HCT116 (cell line): ENCODE measurements at regions not wholly inside any gene's neighbourhood (a gene's known extent, or its start where the extent isn't known, plus 50 kb on each side); places are given as distances from the start of the nearest gene placed in this dataset.

ENCODE experiments used
- ATAC-seq: fragments of 200-7000 bp; cut with Tn5 transposase; 2 replicates; pipeline ENCODE4 v1.9.1; 2020; ENCODE audit warnings: mild to moderate bottlenecking, moderate library complexity
- BruUV-seq: library from RNA; stranded (reverse); fragments of 400-500 nt; replicated peaks from 2 replicates; lab custom pipeline; 2021; lab: Mats Ljungman, UMichigan
- CTCF ChIA-PET: fragments of 300-600 bp; sonication (Branson Sonifier 250); formaldehyde crosslinking; loops from one replicate; lab custom pipeline; 2021; ENCODE audit warnings: antibody characterized with exemption; lab: Charles Lee
- POLR2A ChIA-PET: fragments of 300-600, 350-600 bp; sonication (Branson Sonifier 250); formaldehyde crosslinking; loops from one replicate; lab custom pipeline; 2021; ENCODE audit warnings: antibody characterized with exemption; lab: Charles Lee
- RAD21 ChIA-PET, 2 experiments: fragments of 300-600 bp; sonication (Branson Sonifier 250); formaldehyde crosslinking; loops; one replicate each; lab custom pipeline; 2023; ENCODE audit warnings: low total read pairs in 2 of 2; ENCODE audit not compliant: uncharacterized antibody in 2 of 2, unreplicated experiment in 2 of 2, low non-redundant PET in 1 of 2; lab: Charles Lee
- DNase-seq: peaks from one replicate; pipeline ENCODE4 v3.0.0-alpha.2; 2010; ENCODE audit warnings: low read depth, low spot score
- H2AFZ ChIP-seq: fragments of 200-600 bp; shearing (Covaris generic), sonication (generic); 2 replicates; pipeline ENCODE4 v1.6.1; 2017; ENCODE audit warnings: low read depth, mixed run types, mixed read lengths, antibody characterized with exemption, low read length; ENCODE audit not compliant: poor library complexity, severe bottlenecking
- H3K27ac ChIP-seq: 2 replicates; pipeline ENCODE4 v1.5.1; 2012; ENCODE audit warnings: low read depth, low read length
- H3K27me3 ChIP-seq: fragments of 200-600 bp; sonication (generic); 2 replicates; pipeline ENCODE4 v1.6.1; 2016; ENCODE audit warnings: mixed run types, low read length, mixed read lengths; ENCODE audit not compliant: insufficient read depth
- H3K36me3 ChIP-seq, 2 experiments: fragments of 200-500 bp in 1 of 2; fragments of 200-600 bp in 1 of 2; sonication (Bioruptor generic) in 1 of 2; sonication (generic) in 1 of 2; 2 replicates each; pipeline versions ENCODE4 v1.5.1 to v1.6.1; 2014 to 2016; ENCODE audit warnings: low read length in 2 of 2, inconsistent platforms in 1 of 2, mixed read lengths in 1 of 2, mixed run types in 1 of 2; ENCODE audit not compliant: insufficient read depth in 2 of 2, control insufficient read depth in 1 of 2
- H3K4me1 ChIP-seq, 2 experiments: fragments of 200-600 bp in 1 of 2; sonication (generic) in 1 of 2; 2 replicates each; pipeline versions ENCODE4 v1.5.1 to v1.6.1; 2012 to 2017; ENCODE audit warnings: low read length in 2 of 2, inconsistent platforms in 1 of 2, mild to moderate bottlenecking in 1 of 2, mixed read lengths in 1 of 2, mixed run types in 1 of 2, moderate library complexity in 1 of 2; ENCODE audit not compliant: insufficient read depth in 2 of 2, control insufficient read depth in 1 of 2
- H3K4me2 ChIP-seq: fragments of 200-600 bp; sonication (generic); 2 replicates; pipeline ENCODE4 v1.6.1; 2017; ENCODE audit warnings: mixed run types, low read length, mixed read lengths
- H3K4me3 ChIP-seq, 2 experiments: fragments of 200-600 bp in 1 of 2; sonication (generic) in 1 of 2; replicated peaks in 1 of 2; 2 replicates each; pipeline ENCODE4 v1.5.1; 2011 to 2016; ENCODE audit warnings: low read length in 2 of 2, control low read depth in 1 of 2, low read depth in 1 of 2, mild to moderate bottlenecking in 1 of 2, mixed read lengths in 1 of 2, mixed run types in 1 of 2
- H3K79me2 ChIP-seq: fragments of 200-600 bp; sonication (generic); 2 replicates; pipeline ENCODE4 v1.6.1; 2017; ENCODE audit warnings: mild to moderate bottlenecking, mixed run types, low read length, moderate library complexity, mixed read lengths; ENCODE audit not compliant: insufficient read depth
- H3K9ac ChIP-seq: fragments of 200-600 bp; sonication (generic); 2 replicates; pipeline ENCODE4 v1.6.1; 2016; ENCODE audit warnings: low read length, mixed read lengths
- H3K9me2 ChIP-seq: fragments of 200-600 bp; sonication (generic), shearing (Covaris generic); 2 replicates; pipeline ENCODE4 v1.6.1; 2017; ENCODE audit warnings: mixed run types, mild to moderate bottlenecking, moderate library complexity; ENCODE audit not compliant: insufficient read depth
- H3K9me3 ChIP-seq, 2 experiments: fragments of 200-500 bp in 1 of 2; fragments of 200-600 bp in 1 of 2; sonication (Bioruptor generic) in 1 of 2; sonication (generic) in 1 of 2; 2 replicates each; pipeline ENCODE4 v1.6.1; 2014 to 2017; ENCODE audit warnings: low read length in 2 of 2, mixed read lengths in 2 of 2, inconsistent platforms in 1 of 2, low read depth in 1 of 2, mild to moderate bottlenecking in 1 of 2, mixed run types in 1 of 2, moderate library complexity in 1 of 2; ENCODE audit not compliant: control insufficient read depth in 1 of 2, insufficient read depth in 1 of 2
- H4K20me1 ChIP-seq: fragments of 200-600 bp; sonication (generic), shearing (Covaris generic); 2 replicates; pipeline ENCODE4 v1.6.1; 2017; ENCODE audit warnings: mixed run types, mild to moderate bottlenecking, moderate library complexity; ENCODE audit not compliant: insufficient read depth
- CBX3 ChIP-seq: IDR thresholded peaks from 2 replicates; pipeline ENCODE4 v1.6.1; 2012; ENCODE audit warnings: low read depth
- CEBPB ChIP-seq: IDR thresholded peaks from 2 replicates; pipeline ENCODE4 v1.6.1; 2012; ENCODE audit warnings: low read depth
- EGR1 ChIP-seq: IDR thresholded peaks from 2 replicates; pipeline ENCODE4 v1.6.1; 2012; ENCODE audit warnings: low read depth
- ELF1 ChIP-seq: IDR thresholded peaks from 2 replicates; pipeline ENCODE4 v1.6.1; 2012; ENCODE audit warnings: low read depth, borderline replicate concordance
- EZH2 ChIP-seq: fragments of 200-600 bp; sonication (generic); IDR thresholded peaks from 2 replicates; pipeline ENCODE4 v1.6.1; 2017; ENCODE audit warnings: antibody characterized with exemption, mixed run types
- EZH2phosphoT487 ChIP-seq: fragments of 200-600 bp; IDR thresholded peaks from 2 replicates; pipeline ENCODE4 v1.6.1; 2018; ENCODE audit warnings: antibody characterized with exemption, borderline replicate concordance
- FOSL1 ChIP-seq: IDR thresholded peaks from 2 replicates; pipeline ENCODE4 v1.6.1; 2012; ENCODE audit warnings: low read depth
- JUND ChIP-seq: IDR thresholded peaks from 2 replicates; pipeline ENCODE4 v1.6.1; 2012
- POLR2A ChIP-seq: IDR thresholded peaks from 2 replicates; pipeline ENCODE4 v1.7.0; 2011; ENCODE audit warnings: borderline replicate concordance; ENCODE audit not compliant: insufficient read depth, insufficient read length; ENCODE audit errors: extremely low read depth
- RAD21 ChIP-seq: IDR thresholded peaks from 2 replicates; pipeline ENCODE4 v1.6.1; 2012; ENCODE audit warnings: low read depth, mild to moderate bottlenecking
- SIN3A ChIP-seq: IDR thresholded peaks from 2 replicates; pipeline ENCODE4 v1.6.1; 2012; ENCODE audit warnings: low read depth
- SP1 ChIP-seq: IDR thresholded peaks from 2 replicates; pipeline ENCODE4 v1.6.1; 2012; ENCODE audit warnings: low read depth
- TCF7L2 ChIP-seq: IDR thresholded peaks from 2 replicates; pipeline ENCODE4 v1.7.0; 2011; ENCODE audit warnings: borderline replicate concordance, inconsistent platforms; ENCODE audit not compliant: insufficient read depth, insufficient read length; ENCODE audit errors: extremely low read depth
- YY1 ChIP-seq: IDR thresholded peaks from 2 replicates; pipeline ENCODE4 v1.6.1; 2011; ENCODE audit warnings: low read length, low read depth, moderate library complexity, mild to moderate bottlenecking; ENCODE audit not compliant: insufficient replicate concordance; ENCODE audit errors: extremely low read depth
- ZNF274 ChIP-seq: fragments of 200-500 bp; sonication (Bioruptor generic); IDR thresholded peaks from 2 replicates; pipeline ENCODE4 v1.6.1; 2014; ENCODE audit warnings: mild to moderate bottlenecking, low read depth, low read length, inconsistent platforms
- intact Hi-C: fragments of 100-400 bp; cut with micrococcal nuclease; formaldehyde crosslinking; loops from 2 replicates; pipeline ENCODE4 v1.10.0; 2022
- TF ChIP-seq, protein P1 (sequence below): IDR thresholded peaks from 2 replicates; pipeline ENCODE4 v1.6.1; 2011; ENCODE audit warnings: mild to moderate bottlenecking, low read length, moderate library complexity; ENCODE audit not compliant: insufficient replicate concordance; ENCODE audit errors: extremely low read depth
- TF ChIP-seq, protein P2 (sequence below), 3 experiments: fragments of 200-600 bp in 1 of 3; sonication (generic) in 1 of 3; IDR thresholded peaks in 2 of 3; conservative IDR thresholded peaks in 1 of 3; 2 replicates each; pipeline ENCODE4 v1.5.1; 2012 to 2017; ENCODE audit warnings: low read depth in 2 of 3, low read length in 2 of 3, antibody characterized with exemption in 1 of 3, borderline replicate concordance in 1 of 3, control low read depth in 1 of 3, mild to moderate bottlenecking in 1 of 3, mixed read lengths in 1 of 3, mixed run types in 1 of 3, moderate library complexity in 1 of 3; ENCODE audit not compliant: insufficient read depth in 1 of 3
- TF ChIP-seq, protein P3 (sequence below): IDR thresholded peaks from 2 replicates; pipeline ENCODE4 v1.6.1; 2012; ENCODE audit warnings: low read depth
- TF ChIP-seq, protein P4 (sequence below): IDR thresholded peaks from 2 replicates; pipeline ENCODE4 v1.6.1; 2012

DNA sequence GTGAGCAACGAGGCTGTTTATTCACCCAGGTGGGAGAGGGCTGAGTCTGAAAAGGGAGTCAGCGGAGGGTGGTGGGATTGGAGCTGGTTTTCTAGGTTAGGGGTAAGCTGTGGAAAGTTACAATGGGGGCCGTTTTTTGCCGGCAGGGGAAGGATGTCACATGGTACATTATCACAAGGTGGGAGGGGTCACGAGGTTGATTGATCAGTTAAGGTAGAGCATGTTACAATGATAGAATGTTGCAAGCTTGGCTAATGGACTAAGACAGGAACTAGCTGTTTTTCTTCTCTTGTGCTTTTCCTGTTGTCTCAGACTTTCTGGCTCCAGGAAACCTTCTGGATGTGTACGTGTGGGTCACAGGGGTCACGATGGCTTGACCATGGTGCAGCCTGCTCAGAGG lies 536.3 kb upstream of the HTR2C start:
- no TSS peak for BruUV-seq
- ATAC-seq = no peak
- H3K4me1 ChIP-seq = no peaks in the 10 kb centered on the region
- no peak for DNase-seq
- no peak overlapping the region for H3K4me2 ChIP-seq
- H2AFZ ChIP-seq = no peak overlapping the region
- no peaks in the 10 kb centered on the region for H3K36me3 ChIP-seq
- no peaks in the 10 kb centered on the region for H3K9me2 ChIP-seq
- TF ChIP-seq, protein P1, sequence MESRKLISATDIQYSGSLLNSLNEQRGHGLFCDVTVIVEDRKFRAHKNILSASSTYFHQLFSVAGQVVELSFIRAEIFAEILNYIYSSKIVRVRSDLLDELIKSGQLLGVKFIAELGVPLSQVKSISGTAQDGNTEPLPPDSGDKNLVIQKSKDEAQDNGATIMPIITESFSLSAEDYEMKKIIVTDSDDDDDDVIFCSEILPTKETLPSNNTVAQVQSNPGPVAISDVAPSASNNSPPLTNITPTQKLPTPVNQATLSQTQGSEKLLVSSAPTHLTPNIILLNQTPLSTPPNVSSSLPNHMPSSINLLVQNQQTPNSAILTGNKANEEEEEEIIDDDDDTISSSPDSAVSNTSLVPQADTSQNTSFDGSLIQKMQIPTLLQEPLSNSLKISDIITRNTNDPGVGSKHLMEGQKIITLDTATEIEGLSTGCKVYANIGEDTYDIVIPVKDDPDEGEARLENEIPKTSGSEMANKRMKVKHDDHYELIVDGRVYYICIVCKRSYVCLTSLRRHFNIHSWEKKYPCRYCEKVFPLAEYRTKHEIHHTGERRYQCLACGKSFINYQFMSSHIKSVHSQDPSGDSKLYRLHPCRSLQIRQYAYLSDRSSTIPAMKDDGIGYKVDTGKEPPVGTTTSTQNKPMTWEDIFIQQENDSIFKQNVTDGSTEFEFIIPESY = no peak
- TF ChIP-seq EZH2 (no peak), YY1 (no peak), SP1 (no peak), POLR2A (no peak), ZNF274 (no peak), JUND (no peak), CBX3 (no peak), TCF7L2 (no peak), SIN3A (no peak), CEBPB (no peak), EGR1 (no peak), EZH2phosphoT487 (no peak), FOSL1 (no peak), ELF1 (no peak), RAD21 (no peak)
- TF ChIP-seq, protein P2, sequence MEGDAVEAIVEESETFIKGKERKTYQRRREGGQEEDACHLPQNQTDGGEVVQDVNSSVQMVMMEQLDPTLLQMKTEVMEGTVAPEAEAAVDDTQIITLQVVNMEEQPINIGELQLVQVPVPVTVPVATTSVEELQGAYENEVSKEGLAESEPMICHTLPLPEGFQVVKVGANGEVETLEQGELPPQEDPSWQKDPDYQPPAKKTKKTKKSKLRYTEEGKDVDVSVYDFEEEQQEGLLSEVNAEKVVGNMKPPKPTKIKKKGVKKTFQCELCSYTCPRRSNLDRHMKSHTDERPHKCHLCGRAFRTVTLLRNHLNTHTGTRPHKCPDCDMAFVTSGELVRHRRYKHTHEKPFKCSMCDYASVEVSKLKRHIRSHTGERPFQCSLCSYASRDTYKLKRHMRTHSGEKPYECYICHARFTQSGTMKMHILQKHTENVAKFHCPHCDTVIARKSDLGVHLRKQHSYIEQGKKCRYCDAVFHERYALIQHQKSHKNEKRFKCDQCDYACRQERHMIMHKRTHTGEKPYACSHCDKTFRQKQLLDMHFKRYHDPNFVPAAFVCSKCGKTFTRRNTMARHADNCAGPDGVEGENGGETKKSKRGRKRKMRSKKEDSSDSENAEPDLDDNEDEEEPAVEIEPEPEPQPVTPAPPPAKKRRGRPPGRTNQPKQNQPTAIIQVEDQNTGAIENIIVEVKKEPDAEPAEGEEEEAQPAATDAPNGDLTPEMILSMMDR (IDR thresholded peaks at IDR 0.05 in 2 of 3, conservative IDR thresholded peaks at IDR 0.05 in 1 of 3; ENCODE audit: borderline replicate concordance in 1 of 3, insufficient read depth in 1 of 3, low read depth in 2 of 3, low read length in 2 of 3) = no peak
- TF ChIP-seq, protein P3, sequence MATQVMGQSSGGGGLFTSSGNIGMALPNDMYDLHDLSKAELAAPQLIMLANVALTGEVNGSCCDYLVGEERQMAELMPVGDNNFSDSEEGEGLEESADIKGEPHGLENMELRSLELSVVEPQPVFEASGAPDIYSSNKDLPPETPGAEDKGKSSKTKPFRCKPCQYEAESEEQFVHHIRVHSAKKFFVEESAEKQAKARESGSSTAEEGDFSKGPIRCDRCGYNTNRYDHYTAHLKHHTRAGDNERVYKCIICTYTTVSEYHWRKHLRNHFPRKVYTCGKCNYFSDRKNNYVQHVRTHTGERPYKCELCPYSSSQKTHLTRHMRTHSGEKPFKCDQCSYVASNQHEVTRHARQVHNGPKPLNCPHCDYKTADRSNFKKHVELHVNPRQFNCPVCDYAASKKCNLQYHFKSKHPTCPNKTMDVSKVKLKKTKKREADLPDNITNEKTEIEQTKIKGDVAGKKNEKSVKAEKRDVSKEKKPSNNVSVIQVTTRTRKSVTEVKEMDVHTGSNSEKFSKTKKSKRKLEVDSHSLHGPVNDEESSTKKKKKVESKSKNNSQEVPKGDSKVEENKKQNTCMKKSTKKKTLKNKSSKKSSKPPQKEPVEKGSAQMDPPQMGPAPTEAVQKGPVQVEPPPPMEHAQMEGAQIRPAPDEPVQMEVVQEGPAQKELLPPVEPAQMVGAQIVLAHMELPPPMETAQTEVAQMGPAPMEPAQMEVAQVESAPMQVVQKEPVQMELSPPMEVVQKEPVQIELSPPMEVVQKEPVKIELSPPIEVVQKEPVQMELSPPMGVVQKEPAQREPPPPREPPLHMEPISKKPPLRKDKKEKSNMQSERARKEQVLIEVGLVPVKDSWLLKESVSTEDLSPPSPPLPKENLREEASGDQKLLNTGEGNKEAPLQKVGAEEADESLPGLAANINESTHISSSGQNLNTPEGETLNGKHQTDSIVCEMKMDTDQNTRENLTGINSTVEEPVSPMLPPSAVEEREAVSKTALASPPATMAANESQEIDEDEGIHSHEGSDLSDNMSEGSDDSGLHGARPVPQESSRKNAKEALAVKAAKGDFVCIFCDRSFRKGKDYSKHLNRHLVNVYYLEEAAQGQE = no peak
- TF ChIP-seq, protein P4, sequence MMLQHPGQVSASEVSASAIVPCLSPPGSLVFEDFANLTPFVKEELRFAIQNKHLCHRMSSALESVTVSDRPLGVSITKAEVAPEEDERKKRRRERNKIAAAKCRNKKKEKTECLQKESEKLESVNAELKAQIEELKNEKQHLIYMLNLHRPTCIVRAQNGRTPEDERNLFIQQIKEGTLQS = no peak
- TF ChIP-seq, all 23 proteins: peak for 0
- ChIA-PET CTCF (no interaction called here), POLR2A (no interaction called here), RAD21 (no interaction called here)
- H4K20me1 ChIP-seq = no peaks in the 10 kb centered on the region
- H3K79me2 ChIP-seq = no peaks in the 10 kb centered on the region
- H3K27ac ChIP-seq = no peak overlapping the region
- no peak overlapping the region for H3K9ac ChIP-seq
- H3K9me3 ChIP-seq = no peaks in the 10 kb centered on the region
- no peak overlapping the region for H3K4me3 ChIP-seq
- H3K27me3 ChIP-seq = no peaks in the 10 kb centered on the region
- intact Hi-C loops = no loop called here
